ENCODE measurements at regions not wholly inside any gene's neighbourhood (a gene's known extent, or its start where the extent isn't known, plus 50 kb on each side); places are given as distances from the start of the nearest gene placed in this dataset.
"Not testable (repeated sequence)": the region's sequence is repeated elsewhere in the genome, so short reads cannot be mapped to it uniquely, and the experiment has no call there.

DNA sequence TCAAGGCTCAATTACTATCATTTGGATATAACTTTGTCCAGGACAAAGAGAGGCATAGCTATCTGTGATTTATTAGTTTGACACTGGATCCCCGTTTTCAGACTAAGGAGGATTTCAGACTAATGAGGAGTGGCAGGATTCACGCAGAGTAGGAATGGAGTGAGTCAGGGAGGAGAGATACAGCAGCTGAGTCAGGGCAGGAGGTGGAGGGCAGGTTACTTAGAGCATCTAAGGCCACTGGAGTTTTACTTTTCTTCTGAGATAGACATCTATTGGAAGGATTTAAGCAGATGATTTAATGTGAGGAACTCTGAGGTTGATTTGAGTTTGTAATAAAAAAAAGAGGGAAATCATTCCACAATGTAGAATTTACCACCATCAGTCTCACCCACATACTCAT is 110.6 kb downstream of the RPIA start:
- not testable (repeated sequence) for DNase-seq

DNA sequence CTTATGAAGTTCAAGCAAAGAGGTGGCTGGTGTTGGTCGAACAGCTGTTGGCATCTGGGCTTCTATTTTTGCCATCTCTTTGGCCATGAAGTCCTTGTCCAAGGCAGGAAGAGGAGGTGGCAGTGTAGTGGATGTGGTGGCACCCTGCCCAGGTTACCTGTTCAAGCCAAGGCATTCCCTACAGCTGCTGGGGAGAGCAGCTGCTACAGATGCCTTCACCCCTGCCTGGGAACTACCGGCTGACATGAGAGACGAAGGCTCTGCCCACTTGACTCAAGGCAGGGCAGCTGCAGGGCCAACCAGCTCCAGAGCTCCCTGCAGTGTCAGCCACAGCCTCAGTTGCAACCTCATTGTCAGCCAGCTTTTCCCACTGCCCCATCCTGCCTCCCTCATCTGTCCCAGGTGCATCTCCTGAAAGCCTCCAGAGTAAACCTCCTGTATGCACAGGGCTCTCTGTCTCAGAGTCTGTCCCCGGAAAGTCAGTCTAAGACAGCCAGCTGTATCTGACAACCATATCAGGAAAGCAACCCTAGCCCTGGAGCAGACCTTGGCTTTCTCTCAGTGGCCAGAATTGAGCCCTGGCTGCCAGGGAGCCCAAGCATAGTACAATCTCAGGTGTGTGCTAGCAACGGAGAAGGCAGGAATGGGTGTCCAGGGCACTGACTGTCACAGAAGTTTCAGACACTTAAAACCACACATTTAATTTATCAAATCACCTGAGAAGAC is 115.9 kb downstream of the RPIA start:
- no peak for DNase-seq

DNA sequence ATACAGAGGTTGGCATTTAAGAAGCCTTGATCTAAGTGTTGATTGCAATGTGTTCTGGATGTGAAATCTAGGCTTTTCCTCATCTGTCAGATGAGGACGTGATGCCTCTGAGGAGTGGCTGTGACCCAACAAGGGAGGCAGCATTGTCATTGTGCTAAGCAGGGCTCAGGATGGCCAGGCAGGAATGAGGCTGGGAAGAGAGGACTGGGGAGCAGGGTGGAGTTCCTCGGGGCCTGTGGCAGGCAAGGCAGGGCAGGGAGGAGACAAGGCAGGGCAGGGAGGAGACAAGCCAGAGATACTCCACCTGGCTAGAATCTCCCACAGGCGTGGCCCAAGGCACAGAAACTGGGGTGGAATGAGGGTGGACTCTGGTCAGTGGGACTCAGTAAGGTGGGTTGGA is 116.6 kb downstream of the RPIA start:
- no peak for DNase-seq

DNA sequence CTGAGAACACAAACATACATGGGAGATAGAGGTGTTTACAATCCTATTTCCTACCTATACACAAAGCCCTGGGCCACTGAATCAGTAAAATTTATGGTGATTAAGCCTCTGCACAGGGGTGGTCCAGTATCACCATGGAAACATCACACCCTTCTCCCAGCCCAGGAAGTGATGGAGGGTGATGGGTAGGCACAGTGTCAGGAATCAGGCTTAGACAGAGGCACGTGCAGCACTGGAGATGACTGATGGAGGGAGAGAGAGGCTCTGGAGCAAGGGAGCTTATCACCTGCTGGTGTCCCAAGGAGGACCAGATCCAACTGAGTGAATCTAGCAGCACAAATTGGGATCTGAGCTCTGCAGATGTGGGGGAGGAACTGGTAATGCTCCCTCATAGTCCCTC is 117.2 kb downstream of the RPIA start:
- DNase-seq = no peak

DNA sequence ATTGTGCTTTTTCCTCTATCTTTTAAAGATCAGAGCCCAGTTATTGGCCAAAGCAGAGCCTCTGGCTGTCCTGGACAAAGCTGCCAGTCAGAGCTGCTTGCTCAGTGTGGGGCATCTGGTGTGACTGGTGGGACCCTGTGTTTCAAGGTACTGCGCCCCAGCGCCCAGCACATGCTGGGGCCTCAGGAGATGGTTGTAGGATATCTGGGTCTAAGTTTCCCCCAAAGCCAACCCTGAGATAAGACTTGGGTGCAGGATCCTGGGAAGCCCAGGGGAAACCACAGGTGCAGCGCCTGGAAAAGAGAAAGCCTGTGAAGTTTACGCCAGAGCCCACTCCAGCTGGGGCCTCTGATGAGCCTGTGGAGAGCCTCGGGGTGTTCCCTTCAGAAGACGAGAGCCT is 117.7 kb downstream of the RPIA start:
- DNase-seq = no peak

DNA sequence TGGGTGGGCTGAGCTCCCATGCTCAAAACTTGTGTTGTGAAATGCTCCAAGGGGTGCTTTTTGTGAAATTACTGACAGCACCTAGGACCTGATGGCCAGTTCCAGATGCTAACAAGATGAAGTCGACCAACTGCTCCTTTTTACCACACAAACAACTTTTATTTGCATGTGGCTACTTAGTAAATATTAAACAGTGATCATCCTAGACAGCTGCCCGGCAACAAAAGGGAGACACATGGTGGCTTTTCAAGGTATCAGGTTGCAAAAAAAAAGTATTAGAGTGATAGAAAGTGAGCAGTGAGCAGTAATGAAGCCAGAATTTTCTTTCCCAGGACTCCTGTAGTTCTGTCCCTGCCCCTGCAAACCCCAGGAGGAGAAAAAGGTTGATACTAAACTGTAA is 118.5 kb downstream of the RPIA start:
- DNase-seq = no peak

DNA sequence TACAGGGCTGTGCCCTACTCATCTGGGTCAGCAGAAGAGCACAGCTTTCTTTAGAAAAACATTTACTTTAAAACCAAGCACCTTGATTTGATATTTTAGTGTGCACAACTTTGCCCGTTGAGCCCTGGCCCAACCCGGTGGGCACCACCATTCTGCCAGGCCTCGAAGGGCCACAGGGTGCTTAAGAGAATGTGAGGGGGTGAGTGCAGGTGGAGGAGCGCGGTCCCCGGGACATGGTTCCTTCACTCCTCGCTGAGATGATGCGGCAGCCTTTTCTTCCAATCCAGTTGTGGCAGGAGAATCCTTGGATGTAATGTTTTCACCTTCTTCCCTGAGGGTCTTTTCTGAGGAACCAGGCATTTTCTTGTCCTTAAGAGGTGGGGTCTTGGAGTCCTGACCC is 119.0 kb downstream of the RPIA start:
- DNase-seq = no peak

DNA sequence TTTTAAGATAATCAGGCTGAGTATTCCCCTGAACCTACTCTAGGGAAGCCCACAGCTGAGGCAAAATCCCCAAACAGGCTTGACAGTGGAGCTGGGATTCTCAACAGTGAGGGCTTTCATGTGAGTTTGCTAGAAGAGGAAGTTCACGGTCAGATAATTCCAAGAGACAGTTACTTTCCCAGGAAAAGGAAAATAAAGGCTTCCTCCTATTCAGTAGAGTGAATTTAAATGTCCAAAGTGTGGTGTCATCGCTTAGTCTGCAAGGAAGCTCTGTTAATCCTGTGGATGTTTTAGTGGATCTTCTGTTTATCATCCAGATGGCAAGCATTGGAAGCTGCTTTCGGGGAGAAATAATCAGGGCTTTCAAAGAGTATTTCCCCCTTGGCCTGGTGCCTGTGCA is 119.8 kb downstream of the RPIA start:
- DNase-seq = no peak

DNA sequence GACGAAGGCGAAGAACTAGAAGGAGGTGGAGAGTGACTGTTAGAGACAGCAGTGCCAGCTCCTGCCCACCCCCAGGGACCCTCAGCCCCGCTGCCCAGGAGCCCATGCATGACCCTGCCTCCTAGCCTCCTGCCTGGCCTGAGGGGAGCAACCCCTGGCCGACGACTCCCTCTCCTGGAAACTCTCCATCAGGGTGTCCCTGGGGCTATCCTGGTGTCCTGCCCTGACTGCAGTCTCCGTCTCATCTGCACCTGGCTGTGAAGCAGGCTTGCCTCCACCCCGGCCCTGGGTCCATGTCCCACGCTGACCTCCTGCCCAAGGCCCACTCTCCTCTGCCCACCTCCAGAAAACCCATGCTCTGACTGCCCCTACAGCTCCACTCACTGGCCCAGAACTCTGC is 120.2 kb downstream of the RPIA start:
- no peak for DNase-seq

DNA sequence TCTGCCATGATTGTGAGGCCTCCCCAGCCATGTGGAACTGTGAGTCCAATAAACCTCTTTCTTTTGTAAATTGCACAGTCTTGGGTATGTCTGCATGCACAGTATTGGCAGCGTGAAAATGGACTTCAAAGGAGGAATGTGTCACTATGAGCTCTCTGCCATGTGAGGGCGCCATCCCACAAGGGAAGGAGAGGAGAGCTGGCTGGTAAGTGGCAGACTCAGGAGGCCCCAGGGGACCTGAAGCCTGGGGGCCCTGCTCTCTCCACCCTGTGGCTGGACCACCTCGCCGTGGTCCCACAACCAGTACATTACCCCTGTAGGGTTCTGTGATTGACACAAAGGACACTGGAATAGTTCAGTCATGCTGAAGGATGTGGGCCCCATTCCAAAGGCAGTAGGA is 122.1 kb downstream of the RPIA start:
- DNase-seq = no peak

DNA sequence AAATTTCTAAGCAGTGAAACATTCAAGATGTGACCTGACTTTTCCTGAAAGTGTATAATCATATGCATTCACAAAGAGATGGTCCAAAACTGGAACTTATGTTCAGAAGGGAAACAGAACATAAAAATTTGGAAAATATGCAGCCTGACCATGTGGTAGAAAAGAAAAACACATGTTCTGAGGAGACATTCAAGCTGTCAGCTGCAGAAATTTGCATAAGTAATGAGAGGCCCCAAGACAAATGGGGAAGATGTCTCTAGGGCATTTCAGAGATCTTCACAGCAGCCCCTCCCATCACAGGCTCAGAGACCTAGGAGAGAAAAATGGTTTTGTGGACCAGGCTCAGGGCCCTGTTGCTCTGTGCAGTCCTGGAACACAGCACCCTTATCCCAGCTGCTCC is 123.8 kb downstream of the RPIA start:
- DNase-seq = no peak

DNA sequence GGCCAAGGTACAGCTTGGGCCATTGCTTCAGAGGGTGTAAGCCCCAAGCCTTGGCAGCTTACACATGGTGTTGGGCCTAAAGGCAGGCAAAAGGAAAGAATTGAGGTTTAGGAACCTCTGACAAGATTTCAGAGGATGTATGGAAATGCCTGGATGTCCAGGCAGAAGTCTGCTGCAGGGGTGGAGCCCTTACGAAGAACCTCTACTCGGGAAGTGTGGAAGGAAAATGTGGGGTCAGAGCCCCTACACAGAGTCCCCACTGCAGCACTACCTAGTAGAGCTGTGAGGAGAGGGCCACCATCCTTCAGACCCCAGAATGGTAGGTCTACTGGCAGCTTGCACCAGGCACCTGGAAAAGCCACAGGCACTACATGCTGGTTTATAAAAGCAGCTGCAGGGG is 124.2 kb downstream of the RPIA start:
- DNase-seq = no peak

DNA sequence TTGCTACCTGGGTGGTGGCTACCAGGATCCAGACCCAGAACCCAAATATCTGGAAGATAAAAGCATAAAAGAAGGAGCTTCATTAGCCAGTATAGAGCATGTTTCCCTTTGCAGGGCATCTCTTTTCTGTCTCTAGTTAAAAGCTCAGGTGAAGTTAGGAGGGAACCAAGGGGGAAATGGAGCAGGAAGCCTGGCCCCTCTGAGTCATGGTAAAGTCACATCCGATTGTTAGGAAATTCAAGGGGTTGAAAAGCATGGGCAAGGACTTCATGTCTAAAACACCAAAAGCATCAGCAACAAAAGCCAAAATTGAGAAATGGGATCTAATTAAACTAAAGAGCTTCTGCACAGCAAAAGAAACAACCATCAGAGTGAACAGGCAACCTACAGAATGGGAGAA is 126.9 kb downstream of the RPIA start:
- no peak for DNase-seq

DNA sequence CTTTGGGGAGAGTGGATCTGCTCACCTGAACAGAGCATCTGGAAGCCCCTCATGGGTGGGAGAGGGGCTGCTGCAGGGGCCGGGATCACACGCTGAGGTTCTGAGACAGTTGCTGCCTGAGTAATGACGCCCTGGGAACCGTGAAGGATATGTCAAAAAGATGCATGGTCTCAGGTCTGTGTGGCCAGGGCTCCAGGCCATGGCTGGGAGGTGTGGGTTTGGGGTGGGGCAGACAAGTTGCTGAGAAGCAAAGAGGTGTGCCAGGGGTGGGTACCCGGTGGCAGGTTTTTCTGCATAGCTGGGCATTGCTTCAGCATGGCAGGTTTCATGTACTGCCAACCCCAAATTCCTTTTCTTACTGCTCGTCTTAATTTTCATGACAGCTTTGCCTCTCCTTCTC is 133.5 kb downstream of the RPIA start:
- DNase-seq = no peak

DNA sequence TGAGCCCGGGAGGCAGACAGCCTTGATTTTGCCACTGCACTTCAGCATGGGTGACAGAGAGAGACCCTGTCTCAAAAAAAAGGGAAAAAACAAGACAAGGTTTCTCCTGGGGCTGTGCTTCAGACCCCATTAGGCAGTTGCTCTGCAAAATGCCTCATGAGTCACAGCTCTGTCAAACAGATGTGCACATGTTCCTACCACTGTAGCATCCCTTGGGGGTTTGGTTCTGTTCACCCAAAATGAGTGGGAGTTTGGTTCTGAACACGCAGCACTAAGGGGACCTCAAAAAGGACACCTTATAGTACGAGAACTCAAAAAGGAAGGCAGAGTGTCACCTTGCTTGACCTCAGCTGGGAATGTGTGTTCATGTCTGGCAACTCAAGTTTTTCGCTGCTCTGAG is 134.9 kb downstream of the RPIA start:
- DNase-seq = no peak

DNA sequence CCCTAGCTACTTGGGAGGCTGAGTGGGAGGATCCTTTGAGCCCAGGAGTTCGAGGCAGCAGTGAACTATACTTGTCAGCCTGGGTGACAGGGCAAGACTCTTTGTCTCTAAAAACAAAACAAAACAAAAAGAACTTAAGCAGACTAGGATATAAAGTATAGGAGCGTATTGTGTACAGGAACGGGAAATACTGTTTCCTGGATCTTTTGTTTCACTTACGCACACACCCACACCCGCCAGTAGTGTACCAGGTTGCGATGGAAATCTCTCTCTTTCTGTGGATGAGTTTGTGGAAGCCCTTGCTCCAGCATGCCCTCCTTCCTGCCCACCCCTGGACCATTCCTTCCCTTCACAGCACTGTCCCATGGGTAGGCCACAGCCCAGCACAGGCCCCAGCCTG is 136.3 kb downstream of the RPIA start:
- no peak for DNase-seq

DNA sequence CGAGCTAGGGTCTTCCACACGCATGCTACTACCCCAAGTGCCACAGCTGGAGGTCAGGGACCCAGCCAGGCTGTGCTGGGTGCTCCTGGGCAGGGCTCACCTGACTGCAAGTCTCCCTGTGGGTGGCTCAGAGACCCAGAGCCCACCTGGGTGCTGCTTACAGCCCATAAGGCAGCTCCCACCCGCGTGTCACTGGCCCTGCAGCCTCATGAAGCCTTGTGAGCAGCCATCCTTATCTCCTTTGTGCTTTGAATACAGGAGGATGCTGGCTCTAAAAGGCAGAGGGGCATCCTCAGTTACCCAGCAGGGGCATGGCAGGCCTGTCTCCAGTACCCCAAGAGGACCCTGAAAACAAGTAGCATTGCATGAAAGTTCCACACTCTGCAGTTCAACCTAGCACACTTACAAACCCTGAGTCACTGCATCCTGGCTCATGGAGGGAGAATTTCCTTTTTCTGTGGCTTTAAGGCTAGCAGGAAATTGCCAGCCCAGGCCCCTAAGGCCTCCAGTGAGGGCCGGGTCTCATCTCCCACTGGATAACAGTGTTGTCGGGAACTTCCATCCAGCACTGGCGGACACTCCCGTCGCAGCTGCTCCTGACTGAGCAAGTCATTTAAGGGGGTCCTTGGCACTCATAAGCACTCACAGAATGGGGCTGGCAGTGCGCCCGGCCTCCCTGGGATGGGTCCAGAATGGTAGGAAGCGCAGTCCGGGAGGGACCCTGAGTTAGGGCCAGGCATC is 137.1 kb downstream of the RPIA start:
- DNase-seq = no peak

DNA sequence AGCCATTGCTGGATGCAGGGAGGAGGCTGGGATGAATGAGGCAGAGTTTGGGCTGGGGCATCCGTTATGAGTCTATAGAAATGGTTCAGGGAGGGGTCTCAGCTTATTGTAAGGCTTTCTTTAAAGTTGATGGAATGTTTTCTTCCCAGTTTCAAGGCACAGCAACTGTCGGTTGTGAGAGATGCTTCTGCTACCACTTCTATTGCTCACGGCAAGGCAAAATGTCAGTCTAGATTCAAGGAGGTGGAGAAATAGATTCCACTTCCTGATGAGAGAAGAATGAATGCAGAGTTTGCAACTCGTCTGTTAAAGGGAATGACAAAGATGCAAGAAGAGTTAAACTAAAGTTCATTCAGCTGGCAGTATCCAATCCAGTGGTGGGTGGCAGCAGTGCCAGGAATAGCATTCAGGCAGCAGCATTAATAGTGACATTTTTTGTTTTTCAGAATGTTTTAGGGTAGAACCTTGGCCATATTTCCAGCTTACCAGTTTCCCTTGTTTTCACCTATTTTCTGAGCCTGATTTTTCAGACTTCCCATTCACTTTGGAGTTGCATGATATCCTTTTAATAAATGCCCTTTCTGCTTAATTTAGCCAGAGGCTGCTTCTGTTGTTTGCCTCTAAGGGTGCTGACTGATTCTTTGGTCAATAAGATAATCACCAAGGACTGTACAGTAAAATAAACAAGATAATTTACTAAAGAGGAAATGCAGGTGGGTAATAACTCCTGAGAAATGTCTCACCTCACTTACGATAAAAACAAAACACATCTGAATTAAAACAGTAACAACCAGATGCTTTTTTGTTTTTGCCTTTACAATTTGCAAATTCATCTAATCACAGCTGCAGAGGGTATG is 138.4 kb downstream of the RPIA start:
- no peak for DNase-seq

DNA sequence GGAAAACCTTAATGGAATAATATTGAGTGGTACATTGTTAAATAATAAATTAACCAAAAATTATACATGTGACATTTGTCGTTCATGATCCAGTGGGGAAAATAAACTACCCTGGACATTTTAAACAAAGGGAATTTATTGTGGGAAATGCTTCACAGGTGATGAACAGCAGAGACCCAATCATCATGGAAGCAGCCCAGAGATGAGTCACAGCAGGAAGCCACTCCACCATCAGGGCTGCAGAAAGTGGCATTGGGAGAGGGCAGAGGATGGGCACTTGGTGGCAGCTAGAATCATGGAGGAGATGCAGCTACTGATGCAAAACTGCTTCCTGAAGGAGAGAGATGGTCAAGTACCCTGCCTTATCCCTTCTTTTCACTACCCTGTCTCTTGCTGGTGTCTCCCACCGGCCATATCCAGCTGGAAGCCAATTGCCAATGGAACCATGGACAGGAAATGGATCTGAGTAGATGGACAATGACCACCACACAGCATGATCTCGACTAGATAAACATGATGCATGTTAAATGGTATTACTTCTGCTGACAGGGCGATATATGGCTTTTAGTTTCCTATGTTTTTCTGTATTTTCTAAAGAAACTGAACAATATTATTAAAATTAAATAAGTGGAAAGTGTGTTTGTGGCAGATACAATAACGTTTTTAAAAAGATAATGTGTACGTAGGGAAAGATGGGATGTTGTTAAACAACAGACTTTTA is 139.8 kb downstream of the RPIA start:
- no peak for DNase-seq

DNA sequence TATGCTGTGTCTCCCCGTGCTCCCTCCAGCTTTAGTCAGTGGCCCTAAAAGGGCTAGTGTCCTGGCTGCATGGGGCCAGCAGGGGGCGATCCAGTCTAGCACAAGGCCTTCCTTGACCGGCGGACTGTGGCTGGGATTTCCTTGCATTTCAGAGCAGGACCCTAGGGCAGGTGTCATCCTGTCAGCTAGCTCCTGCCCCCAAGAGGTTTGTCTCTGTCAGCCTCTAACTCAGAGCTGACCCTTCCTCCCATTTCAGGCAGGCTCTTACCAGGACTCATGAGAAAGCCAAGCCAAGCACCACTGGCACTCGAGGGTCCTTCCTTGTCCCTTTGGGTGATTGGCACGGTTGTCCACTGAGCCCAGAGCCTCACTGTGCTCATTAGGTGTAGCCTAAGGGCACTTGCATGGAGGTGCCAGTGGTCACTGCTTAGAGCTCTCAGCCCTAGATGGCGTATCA is 140.3 kb downstream of the RPIA start:
- DNase-seq = no peak

DNA sequence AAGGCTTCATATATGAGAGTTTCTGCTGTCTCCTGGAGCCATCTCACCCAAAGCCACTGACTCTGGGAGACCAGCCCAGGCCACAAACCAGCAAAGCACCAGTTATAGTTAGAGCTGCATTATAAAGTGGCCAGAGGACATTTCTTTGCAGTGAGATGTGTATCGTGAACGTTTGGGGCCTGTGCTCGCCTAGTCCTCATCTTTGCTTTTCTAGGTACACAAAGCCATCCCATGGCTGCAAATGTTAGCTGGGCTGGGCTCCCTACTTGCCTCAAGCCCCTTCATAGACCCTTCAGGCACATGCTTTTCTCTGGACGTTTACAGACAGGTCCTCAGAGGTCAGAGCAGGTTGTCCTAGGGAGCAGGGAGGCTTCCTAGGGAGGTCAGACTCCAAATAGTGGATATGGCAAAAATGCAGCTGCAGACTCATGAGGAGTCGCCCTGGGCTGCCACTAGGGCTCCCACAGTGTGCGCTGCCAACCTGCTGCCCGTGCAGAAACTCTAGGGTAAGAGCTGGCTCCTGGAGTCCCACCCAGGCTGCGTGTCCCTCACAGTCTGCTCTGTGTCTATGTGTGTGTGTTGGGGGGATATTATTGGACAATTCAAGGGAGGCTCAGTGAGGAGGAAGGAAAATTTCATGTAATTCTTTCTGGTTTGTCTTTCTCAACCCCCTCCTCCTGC is 141.0 kb downstream of the RPIA start:
- no peak for DNase-seq

DNA sequence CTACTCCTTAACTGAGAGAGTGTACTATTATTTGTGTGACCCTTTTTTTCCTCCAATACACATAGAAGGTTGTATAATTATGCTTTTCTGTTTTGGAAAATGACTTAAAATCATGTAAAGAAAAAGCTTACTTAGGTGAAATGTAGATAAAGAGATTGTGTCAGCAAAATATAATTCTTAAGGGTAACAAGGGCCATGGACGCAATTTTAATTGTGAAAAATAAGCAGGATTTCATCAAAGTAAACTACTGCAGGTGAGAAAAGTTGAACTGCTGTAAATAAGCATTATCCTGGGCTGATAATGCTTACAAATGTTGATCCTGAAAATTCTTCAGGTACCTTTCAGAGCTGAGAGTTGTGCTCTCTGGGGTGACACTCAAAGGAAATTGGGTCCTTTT is 141.5 kb downstream of the RPIA start:
- DNase-seq = no peak
